ENCODE measurements at regions not wholly inside any gene's neighbourhood (a gene's known extent, or its start where the extent isn't known, plus 50 kb on each side); places are given as distances from the start of the nearest gene placed in this dataset.
A peak's percentile ranks its signal among the peaks of the same experiment; 100 is the strongest.

DNA sequence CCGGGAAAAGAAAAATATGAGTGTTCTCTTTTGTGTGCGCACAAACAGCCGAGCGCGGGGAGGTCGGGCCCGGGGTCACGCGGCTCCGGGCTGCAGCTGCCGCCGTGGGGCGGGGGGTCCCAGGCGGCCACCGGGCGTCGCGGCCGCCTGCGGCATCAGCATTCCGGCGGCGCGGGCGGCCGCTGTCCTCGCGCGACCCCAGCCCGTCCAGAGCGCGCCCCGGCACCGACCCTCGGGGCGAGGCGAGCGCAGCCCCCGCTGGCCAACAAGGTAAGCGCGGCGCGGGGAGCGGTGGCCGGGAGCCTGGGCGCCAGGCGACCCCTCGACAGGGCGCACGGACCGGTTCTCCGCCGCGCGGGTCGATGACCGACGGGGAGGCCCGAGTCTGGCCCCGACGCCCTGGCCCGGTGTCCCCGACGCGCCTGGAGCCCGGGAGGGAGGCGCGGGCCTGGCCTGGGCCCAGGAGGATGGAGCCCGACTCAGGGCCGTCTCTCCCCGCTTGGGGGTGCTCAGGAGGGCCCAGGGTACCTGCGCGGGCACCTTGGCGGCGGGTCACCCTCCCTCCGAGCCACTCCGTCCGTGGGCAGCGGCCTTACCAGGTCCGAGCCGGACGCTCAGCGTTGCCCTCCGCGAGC, 103.9 kb upstream of the DIO3 start:
- no peak overlapping the region for H3K4me3 ChIP-seq (ENCODE audit: low read depth, low read length)

DNA sequence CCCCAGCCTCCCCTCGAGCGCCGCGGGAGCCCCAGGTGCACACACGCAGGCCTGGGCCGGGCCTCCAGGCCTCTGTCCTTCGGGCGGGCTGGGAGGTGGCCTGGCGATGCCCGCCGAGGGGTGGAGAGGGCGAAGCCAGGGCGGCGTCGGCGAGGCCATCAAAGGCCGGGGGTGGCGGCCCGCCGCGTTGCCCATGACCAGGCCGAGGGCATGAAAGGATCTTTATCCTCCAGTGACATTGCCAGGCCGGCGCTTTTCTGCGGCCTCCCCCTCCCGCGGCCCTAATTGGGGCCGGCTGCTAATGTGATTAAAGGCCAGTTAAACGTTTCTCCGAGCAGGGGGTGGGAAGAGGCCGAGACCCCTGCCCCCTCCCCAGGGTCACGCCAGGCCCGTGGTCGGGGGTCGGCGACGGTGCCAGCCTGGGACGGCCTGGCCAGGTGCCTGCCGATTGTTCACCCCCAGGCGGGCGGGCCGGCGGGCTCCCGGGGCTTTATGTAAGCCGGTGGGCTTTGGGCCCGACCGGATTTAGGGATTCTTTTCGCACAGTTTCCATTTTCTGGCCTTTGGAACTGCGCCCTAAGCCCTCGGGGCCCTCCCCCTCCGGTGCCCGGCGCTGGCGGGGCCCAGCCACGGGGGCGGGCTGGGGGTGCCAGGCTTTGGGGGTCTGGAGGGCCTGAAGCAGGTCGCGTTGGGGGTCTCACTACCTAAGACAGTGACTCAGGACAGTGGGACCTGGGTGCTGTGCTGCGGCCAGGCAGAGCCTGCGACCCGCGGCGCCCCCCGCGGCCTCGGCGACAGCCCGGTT, 103.2 kb upstream of the DIO3 start:
- no peak overlapping the region for H3K4me3 ChIP-seq (ENCODE audit: low read depth, low read length)

DNA sequence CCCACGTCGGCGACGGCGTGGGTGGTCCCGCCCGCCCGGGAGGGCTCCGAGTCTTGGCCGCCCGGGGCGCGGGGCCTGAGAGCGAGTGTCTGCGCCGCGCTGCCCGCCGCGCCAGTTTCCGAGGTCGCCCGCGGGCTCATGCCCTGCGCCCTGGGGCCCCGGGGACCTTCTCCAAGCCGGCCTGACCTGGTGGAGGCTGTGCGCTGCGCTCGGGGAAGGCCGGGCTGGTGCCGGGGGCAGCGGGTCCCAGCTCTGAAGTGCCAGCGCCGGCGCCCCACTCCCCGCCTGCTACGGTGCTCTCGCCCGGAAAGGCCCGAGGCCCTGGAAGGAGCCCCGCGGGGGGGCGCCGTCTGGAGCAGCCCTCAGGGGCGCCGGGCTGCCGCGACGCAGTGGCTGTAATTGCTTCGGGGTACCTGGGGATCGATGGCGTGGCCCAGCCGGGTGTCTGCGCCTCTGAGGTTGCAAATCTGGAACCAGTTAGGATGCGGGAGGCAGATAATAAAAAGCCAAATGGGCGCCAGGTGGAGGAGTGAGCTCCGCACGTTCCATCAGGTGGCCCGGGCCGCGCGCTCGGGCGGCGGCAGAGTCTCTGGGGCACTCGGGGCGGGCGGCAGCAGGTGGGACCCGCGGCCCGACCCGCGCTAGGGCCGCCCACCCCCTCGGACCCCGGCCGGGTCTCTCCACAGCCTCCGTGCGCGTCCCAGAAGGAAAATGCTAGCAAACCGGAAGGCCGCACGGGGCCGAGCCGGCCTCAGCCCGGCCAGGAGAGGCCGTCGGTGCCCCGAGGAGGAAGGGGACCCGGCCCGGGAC, 102.3 kb upstream of the DIO3 start:
- peak overlapping the region; percentile 21 for H3K4me3 ChIP-seq (ENCODE audit: low read depth, low read length)

DNA sequence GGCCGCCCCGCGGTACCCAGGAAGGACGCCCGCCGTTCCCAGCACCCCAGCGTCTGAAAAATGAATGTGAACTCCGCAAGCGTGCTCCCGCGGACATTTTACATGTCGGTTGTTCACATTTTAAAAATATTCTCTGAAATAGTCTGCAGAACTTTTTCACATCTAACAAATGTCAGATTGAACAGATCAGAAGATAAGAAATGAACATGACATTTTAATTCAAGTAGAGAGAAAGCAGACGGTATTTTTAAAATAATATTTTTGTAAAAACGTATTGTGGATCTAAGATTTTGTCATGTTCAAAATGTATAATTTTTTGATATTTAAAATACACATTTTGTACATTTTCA, 101.8 kb upstream of the DIO3 start:
- peak overlapping the region; percentile 21 for H3K4me3 ChIP-seq (ENCODE audit: low read depth, low read length)

DNA sequence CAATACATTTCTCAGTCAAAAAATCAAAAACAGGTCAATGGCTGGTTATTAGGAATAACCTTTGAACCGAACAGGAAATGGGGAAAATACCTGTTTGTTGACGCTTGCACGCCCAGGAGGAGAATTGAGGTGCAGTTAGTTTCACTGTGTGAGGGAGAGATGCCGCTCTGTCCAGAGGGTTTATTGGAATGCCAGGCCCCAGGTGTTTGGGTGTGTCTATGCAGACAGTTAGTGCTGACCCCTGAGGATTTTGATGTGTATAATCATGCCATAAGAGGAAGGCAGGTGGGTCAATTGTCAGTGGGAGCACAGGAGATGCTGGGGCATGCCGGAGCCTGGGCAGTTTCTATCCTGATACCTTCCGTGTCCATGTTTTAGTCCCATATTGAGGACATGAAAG, 100.8 kb upstream of the DIO3 start:
- no peak overlapping the region for H3K4me3 ChIP-seq (ENCODE audit: low read depth, low read length)

DNA sequence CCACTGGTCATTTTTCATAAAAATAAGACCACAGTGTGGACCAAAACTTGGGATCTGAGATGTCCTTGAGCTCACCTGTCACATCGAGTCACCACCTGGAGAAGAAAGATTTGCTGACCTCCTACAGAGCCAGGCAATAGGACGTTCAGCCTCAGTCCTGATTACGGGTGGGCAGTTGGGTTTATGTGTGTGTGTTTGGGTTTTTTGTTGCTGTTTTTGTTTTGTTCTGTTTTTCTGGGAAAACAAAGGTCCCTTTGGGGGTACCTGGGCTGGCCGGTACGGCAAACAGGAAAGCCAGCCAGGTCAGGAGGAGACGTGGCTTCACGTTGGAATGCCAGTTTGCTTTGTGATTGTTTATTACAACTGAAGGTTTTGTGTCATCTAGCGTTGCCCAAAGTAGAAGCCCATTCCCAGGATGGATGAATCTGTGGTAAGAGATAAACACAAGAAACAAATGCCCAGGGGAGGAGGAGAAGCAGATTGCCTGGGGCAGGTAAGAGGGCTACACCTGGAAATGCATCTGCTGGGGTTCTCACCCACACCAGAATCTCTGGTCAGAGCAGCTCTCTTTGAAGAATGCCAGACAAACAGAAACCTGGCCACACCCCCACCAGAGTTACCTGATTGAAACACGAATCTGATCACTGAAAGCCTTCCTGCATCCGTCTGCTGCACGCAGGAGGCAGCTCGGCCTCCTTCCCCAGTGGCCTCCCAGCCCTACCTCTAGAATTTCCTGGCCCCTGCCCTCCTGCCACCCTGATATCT, 100.1 kb upstream of the DIO3 start:
- no peak overlapping the region for H3K4me3 ChIP-seq (ENCODE audit: low read depth, low read length)

DNA sequence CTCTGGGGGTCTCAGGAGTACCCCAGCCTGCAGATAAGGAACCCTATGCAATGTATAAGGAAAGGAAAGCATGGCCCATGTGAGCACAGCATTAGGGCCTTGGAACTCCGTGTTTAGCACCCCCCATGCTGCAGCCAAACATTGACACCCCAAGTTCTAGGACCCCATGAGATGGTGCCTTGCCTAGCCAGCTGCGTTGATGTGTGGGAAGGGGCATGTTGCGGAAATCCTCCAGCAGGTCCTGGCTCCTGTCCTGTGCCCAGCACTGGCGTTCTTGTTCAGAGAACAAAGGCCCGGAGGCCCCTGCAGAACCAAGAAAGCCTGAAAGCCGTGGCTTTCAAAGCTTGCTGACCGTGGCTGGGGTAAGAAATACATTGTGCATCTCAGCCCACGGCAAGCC, 99.4 kb upstream of the DIO3 start:
- H3K4me3 ChIP-seq (ENCODE audit: low read depth, low read length) = no peak overlapping the region

DNA sequence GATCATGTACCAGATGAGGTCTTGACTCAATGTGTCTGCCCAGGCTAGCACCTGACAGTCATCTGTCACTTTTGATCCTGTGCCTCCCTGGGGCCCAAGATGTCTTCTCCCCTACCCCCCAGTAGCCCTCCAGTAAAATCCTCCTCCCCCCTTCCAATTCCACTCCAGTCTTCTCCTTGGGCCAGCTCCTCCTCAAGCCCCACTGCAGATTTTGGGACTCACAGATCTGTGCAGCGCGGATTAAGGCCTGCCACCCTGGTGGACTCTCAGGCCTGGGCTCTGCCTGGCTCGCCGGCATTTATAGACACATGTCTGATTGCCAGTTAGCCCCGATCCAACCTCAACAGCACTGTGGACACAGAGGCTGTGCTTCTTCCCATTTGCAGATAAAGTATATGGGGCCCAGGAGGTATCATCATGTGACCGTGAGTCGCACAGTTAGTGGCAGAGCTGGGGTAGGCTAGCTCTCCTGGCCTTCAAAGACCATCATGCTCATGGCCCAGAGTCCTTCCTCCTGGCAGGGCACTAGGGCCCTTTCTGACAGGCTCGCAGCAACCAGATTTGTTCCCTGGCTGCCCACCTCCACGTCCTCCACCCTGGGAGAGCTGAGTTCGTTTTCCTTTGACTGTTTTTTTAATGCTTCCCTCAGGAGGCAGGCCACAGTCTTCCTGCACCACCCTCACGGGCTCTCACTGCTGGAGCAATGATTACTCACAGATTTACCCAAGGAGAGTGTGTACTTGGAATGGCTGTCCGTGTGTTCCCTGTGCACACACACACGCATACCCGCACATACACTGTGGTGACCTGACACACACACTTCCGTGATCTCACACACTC, 98.3 kb upstream of the DIO3 start:
- no peak overlapping the region for H3K4me3 ChIP-seq (ENCODE audit: low read depth, low read length)

DNA sequence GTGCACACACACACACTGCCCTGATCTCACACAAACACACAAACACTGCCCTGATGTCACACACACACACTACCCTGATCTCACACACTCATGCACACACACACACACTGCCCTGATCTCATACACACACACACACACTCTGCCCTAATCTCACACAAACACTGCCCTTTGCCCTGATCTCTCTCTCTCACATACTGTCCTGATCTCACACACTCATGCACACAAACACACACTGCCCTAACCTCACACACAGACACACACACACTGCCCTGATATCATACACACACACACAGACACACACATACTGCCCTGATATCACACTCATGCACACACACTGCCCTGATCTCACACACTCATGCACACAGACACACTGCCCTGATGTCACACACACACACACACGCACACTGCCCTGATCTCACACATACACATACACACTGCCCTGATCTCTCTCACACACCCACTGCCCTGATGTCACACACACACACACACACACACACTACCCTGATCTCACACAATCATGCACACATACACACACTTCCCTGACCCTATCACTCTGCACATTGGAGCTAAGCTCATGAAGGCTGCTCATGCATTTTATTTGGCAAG, 97.6 kb upstream of the DIO3 start:
- no peak overlapping the region for H3K4me3 ChIP-seq (ENCODE audit: low read depth, low read length)

DNA sequence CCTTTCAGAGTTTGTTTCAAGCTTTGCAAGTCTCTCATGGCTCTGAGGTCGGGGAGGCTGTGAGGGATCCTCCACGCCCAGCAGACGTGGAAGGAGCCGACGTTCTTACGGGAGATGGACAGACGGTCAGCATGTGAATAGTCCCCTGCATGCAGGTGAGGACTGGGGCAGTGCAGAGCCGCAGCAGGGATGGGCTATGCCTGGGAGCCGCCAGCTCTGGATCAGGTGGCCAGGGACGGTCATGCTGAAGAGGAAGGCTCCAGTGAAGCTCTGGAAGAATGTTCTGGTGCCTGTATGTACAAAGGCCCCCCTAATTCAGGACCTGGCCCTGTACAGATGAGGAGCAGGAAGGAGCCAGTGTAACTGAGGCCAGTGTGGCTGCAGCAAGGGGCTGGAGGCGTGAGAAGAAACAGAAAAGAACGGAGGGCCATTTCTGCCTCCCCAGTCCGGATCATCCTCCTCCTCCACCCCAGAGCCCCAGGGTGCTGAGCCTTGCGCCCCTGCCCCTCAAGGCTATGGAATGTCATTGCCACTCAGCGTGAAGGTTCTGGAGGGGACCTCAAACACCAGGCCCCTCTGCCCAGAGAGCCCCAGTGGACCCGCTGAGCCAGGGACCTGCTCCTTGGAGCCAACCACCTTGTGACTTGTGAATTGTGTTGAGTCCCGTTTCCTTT, 96.8 kb upstream of the DIO3 start:
- H3K4me3 ChIP-seq (ENCODE audit: low read depth, low read length) = no peak overlapping the region

DNA sequence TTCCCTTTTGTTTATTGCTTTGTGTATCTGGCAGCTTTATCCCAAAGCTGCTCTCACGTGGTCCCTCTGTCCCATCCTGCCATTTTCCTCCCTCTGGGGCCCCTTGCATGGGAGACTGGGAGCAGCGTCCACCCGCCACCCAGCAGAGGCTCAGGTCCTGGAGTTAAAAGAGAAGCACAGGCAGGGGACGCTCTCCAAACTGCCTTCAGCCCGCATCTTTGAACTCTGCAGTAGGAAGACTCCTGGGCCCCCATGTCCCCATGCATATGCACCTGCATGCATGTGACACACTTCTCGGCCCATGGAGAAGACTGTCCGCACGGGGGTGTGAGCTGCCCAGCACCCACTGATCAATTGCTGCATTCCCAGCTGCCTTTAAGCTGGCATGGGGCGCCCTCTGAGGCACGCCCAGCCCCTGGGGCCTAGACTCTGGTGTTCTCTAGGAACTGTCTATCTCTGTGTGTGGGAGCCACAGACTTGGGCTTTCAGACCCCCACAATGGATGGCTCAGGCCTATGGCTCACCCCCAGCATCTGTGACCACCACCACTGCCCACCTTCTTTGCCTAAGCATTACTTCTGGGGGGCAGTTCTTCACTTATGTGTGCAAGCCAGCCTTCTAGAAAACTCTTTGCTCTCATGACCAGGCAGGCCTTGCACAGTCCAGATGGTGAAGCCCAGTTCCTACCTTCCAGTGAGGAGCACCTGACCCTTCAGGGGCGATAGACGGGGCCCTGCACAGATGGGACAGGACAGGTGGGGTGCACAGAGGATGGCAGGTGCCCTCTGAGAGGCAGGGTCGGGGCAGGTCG, 96.1 kb upstream of the DIO3 start:
- no peak overlapping the region for H3K4me3 ChIP-seq (ENCODE audit: low read depth, low read length)

DNA sequence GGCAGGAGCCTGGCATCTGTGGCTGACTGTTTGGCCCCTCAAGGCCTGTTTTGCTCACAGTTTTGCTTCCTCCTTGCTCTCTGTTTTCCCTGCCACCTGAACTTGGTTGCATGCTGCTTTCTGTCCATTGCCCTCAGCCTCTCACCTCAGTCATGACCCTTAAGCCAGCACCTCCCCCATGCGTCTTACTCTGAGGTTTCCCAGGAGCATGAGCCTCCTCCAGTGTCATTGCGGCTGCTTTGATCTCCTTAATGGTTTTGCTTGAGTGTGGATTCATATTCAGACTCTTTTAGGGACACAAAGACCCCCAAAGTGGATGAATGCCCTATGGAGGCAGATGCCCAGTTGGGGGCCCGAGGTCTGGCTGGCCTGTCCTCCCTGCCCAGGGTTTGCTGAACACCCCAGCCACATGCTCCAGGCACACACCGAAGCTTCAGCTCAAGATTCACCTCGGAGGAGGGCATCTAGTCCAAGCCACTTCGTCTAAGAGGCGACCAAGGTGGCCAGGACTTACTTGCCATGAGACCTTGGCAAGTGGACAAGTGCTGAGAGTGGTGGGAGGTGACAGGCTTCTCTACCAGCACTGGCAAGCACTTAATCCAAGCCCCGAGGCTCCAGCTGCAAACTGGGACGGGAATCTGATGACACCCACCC, 95.4 kb upstream of the DIO3 start:
- H3K4me3 ChIP-seq (ENCODE audit: low read depth, low read length) = no peak overlapping the region

DNA sequence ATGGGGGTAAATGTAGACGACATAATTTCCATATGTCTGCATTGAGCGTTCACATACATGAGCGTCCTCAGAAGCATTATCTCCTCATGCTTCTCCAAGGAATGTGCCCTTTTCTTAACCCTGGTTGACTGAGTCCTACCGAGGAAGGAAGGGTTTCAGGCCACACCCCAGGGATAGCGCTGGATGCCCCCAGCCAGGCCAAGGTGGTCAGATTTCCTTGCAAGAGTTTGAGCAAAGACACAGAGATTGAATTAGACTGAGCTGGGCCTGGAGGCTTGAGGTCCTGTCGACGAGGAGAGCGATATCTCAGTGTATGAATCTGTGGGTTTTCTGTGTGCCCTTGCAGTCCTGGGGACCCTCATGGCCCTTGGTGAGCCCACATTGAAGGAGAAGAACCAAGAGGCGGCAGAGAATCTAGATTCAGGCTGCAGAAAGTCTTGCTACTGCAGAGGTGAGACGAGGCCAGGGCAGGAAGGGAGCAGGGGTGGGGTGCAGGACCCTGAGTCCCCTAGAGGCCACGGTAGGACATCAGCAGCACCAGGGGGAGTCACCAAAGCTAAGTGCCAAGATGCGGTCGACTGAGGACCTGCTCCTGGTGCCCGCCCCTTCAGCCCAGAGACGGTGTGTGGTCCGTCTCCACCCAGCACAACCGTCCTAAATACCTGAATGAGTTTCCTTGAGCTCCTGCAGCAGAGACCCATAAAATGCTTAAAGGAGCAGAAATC, 94.7 kb upstream of the DIO3 start:
- no peak overlapping the region for H3K4me3 ChIP-seq (ENCODE audit: low read depth, low read length)

DNA sequence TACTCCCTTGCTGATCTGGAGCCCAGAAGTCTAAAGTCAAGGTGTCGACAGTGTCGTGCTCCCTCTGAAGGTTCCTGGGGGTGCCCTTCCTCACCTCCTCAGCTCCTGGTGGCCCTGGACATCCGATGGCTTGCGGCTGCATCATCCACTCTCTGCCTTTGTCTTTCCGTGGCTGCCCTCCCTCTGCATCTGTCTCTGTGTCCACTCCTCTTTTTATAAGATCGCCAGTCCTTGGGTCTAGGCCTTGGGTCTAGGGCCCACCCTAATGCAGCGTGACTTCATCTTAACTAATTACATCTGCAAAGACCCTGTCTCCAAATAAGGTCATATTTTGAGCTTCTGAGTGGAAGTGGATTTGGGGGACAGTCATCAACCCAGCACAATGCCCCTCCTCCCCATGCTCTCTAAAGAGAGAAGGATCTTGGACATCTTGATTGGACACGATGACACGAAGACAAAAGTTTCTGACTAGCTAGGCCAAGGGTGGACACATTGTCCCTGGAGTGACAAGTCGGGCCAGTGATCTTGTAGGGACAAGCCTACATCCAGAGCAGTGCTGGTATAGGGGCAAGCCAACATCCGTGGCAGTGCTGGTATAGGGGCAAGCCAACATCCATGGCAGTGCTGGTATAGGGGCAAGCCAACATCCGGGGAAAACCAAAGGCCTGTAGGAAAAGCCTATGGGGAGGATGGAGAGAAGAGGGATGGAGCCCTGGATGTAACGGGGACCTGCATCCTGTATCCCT, 93.9 kb upstream of the DIO3 start:
- H3K4me3 ChIP-seq (ENCODE audit: low read depth, low read length) = no peak overlapping the region

DNA sequence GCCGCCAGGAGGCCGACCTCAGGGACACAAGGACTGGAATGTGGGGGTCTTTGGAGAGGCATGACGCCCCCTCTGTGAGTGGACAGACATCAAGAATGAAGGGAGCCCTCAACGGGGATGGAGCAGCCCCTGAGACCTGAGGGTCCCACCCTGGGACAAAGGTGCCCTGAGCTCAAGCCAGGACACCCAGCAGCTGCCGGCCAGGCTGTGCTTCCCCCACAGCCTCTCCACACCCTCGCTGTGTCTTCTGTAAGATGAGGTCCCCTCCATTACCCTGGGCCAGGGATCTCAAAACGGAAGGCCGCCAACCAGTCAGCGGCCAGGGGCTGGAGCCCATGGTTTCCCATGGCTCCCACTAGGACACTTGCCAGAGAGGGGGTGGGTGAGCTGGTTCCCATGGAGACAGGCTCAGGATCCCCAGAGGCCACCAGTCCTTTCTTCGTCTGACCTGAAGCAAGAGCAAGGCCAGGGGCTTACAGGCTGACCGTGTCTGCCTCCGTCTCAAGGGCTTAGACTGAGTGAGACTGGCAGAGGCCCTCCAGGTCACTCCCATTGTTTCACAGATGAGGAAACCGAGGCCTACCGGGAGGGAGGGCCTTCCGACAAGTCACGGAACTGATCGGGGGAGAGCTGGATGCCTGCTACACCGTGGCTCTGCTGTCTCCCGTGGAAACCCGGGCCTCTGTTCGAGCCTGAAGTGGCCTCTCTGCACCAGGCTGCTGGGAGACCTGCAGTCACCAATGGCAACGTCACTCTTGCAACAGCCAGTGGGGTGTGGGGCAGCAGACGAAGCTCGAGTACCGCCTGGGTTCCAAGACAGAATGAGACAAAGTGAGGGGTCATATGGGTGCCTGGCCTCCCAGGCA, 91.7 kb upstream of the DIO3 start:
- H3K4me3 ChIP-seq (ENCODE audit: low read depth, low read length) = no peak overlapping the region

DNA sequence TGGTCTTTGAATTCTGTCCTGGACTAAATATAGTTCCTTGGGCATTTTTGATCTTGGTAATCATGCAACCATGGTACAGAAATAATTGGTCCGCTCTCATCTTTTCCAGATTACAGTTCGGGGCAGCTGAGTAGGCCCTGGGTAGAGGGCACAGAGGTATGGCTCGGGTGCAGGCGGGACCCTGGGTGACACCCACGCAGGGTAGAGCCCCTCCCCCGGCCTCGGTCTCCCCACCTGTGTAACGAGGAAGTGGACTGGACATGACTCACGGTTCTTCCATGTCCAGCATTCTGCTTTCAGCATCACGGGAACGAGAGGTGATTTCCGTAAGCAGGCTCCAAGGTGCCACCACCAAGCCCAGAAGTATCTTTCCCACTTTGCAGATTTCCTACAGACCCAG, 91.0 kb upstream of the DIO3 start:
- H3K4me3 ChIP-seq (ENCODE audit: low read depth, low read length) = no peak overlapping the region
